ENCODE measurements at regions not wholly inside any gene's neighbourhood (a gene's known extent, or its start where the extent isn't known, plus 50 kb on each side); places are given as distances from the start of the nearest gene placed in this dataset.

- no peak for TF ChIP-seq CTCF (conservative IDR thresholded peaks at IDR 0.05; ENCODE audit: low read depth, low read length)
- no peak for DNase-seq (ENCODE audit: low read depth)
- H3K4me3 ChIP-seq (ENCODE audit: low read depth, low read length), result no peak overlapping the region
Observed at GRCh38 chr2:186917866-186918265, 68.9 kb upstream of the ZSWIM2 start.

GRCh38 chr2:186913870-186914269 lies 64.9 kb upstream of the ZSWIM2 start:
- no peak for DNase-seq (ENCODE audit: low read depth)
- no peak for TF ChIP-seq CTCF (conservative IDR thresholded peaks at IDR 0.05; ENCODE audit: low read depth, low read length)
- no peak overlapping the region for H3K4me3 ChIP-seq (ENCODE audit: low read depth, low read length)

GRCh38 chr2:186912979-186913378 lies 64.0 kb upstream of the ZSWIM2 start:
- H3K4me3 ChIP-seq (ENCODE audit: low read depth, low read length), result no peak overlapping the region
- DNase-seq (ENCODE audit: low read depth), result no peak
- no peak for TF ChIP-seq CTCF (conservative IDR thresholded peaks at IDR 0.05; ENCODE audit: low read depth, low read length)

- H3K4me3 ChIP-seq (ENCODE audit: low read depth, low read length), result no peak overlapping the region
- no peak for DNase-seq (ENCODE audit: low read depth)
- TF ChIP-seq CTCF (conservative IDR thresholded peaks at IDR 0.05; ENCODE audit: low read depth, low read length), result no peak
Observed at GRCh38 chr2:186911551-186912085, 62.6 kb upstream of the ZSWIM2 start.

GRCh38 chr2:186910996-186911395 lies 62.0 kb upstream of the ZSWIM2 start:
- DNase-seq (ENCODE audit: low read depth), result no peak
- H3K4me3 ChIP-seq (ENCODE audit: low read depth, low read length), result no peak overlapping the region
- no peak for TF ChIP-seq CTCF (conservative IDR thresholded peaks at IDR 0.05; ENCODE audit: low read depth, low read length)

GRCh38 chr2:186909095-186909494 lies 60.1 kb upstream of the ZSWIM2 start:
- no peak for DNase-seq (ENCODE audit: low read depth)
- no peak for TF ChIP-seq CTCF (conservative IDR thresholded peaks at IDR 0.05; ENCODE audit: low read depth, low read length)
- no peak overlapping the region for H3K4me3 ChIP-seq (ENCODE audit: low read depth, low read length)

GRCh38 chr2:186907897-186908296 lies 58.9 kb upstream of the ZSWIM2 start:
- no peak for TF ChIP-seq CTCF (conservative IDR thresholded peaks at IDR 0.05; ENCODE audit: low read depth, low read length)
- H3K4me3 ChIP-seq (ENCODE audit: low read depth, low read length), result no peak overlapping the region
- DNase-seq (ENCODE audit: low read depth), result no peak

All from epithelial cell of proximal tubule (primary cell).